Heart right ventricle (tissue), 16 donors: ENCODE measurements at regions not wholly inside any gene's neighbourhood (a gene's known extent, or its start where the extent isn't known, plus 50 kb on each side); places are given as distances from the start of the nearest gene placed in this dataset.
"Not testable (repeated sequence)": the region's sequence is repeated elsewhere in the genome, so short reads cannot be mapped to it uniquely, and the experiment has no call there.

ENCODE experiments used
- ATAC-seq, 8 donors: fragments of 200-7000 bp; cut with Tn5 transposase; one replicate each; pipeline ENCODE4 v1.9.1; 2020; ENCODE audit warnings: mild to moderate bottlenecking in 8 of 8, moderate library complexity in 8 of 8, moderate number of reproducible peaks in 1 of 8
- DNase-seq, 2 donors: peaks; one replicate each; pipeline ENCODE4 v3.0.0-alpha.2; 2020
- H3K27ac ChIP-seq, 10 donors: fragments of 200-600 bp; sonication (generic) in 2 of 10; one replicate each; pipeline versions ENCODE4 v1.5.0 to v1.8.0; 2020 to 2022; ENCODE audit warnings: mild to moderate bottlenecking in 3 of 10
- H3K27me3 ChIP-seq, 7 donors: fragments of 200-600 bp; one replicate each; pipeline ENCODE4 v1.8.0; 2021 to 2022; ENCODE audit warnings: mild to moderate bottlenecking in 2 of 7
- H3K36me3 ChIP-seq, 9 donors: fragments of 200-600 bp; sonication (generic) in 1 of 9; one replicate each; pipeline versions ENCODE4 v1.5.0 to v1.8.0; 2020 to 2022; ENCODE audit warnings: mild to moderate bottlenecking in 2 of 9
- H3K4me1 ChIP-seq, 9 donors: fragments of 200-600 bp; sonication (generic) in 1 of 9; one replicate each; pipeline versions ENCODE4 v1.5.0 to v1.8.0; 2020 to 2022; ENCODE audit warnings: mild to moderate bottlenecking in 4 of 9
- H3K4me3 ChIP-seq, 10 donors: fragments of 200-600 bp; sonication (generic) in 2 of 10; one replicate each; pipeline versions ENCODE4 v1.5.0 to v1.8.0; 2020 to 2022; ENCODE audit warnings: mild to moderate bottlenecking in 7 of 10, moderate library complexity in 2 of 10
- H3K9me3 ChIP-seq, 11 donors: fragments of 200-600 bp in 10 of 11; sonication (generic) in 2 of 11; one replicate each; pipeline versions ENCODE4 v1.5.0 to v1.8.0; 2013 to 2022; ENCODE audit warnings: mild to moderate bottlenecking in 2 of 11, control low read depth in 1 of 11, moderate library complexity in 1 of 11
- CTCF ChIP-seq, 9 donors: fragments of 200-600 bp; sonication (generic) in 2 of 9; IDR thresholded peaks; one replicate each; pipeline versions ENCODE4 v1.5.0 to v1.8.0; 2021 to 2022; ENCODE audit warnings: antibody characterized with exemption in 9 of 9, mild to moderate bottlenecking in 5 of 9, moderate library complexity in 1 of 9
- WGBS, 2 donors: extraction: QIAGEN DNeasy Blood & Tissue Kit; methylation state at CpG; one replicate each; pipeline ENCODE4 v1.1.7; 2013; ENCODE audit warnings: inconsistent platforms in 1 of 2; 5-methylcytosine and 5-hydroxymethylcytosine counted together
- intact Hi-C, 10 donors: fragments of 100-400 bp; cut with DNase I; formaldehyde crosslinking; loops; one replicate each; pipeline versions ENCODE4 v1.11.1 to v1.14.2; 2022
- donor health status: Arrhythmogenic right ventricular cardiomyopathy.
- donor health status: ischemic (EF 13 %, LVEDD 7.1; RV severe dilation, severe dysfunction).
- donor health status: healthy with polysubstance abuse.
- donor health status: DM: no; HTN: yes; CAD: no.
- donor health status: DM: no; HTN: no; CAD: no.
- donor health status: ischemic (EF 25% LVEDD 6.9; RV normal size, moderate dysfunction).
- donor health status: ischemic (EF 25% LVEDD 5.7; RV mildly dilated, moderate dysfunction).
- donor health status: healthy.
- donor health status: DM: yes; HTN: yes; CAD: no.
- donor health status: Ischemic cardiomyopathy.
- donor health status: ischemic (EF 35%, LVEDD 5.7; RV mildly dilated, moderate dysfunction).
- donor health status: nonischemic (EF 11% LVEDD 7.7; RV severe dilation, severe dysfunction).
- donor health status: DM: yes; HTN: yes; CAD: no.
- donor health status: PGD.
- donor health status: ischemic (EF 29% LVEDD 5.4; RV normal size, mild dysfunction).
- donor health status: nonischemic (EF 23%, LVEDD 6.1; RV moderate dilation, normal function).

GRCh38 chr19:13633109-13633508 is 126.8 kb upstream of the CACNA1A start:
- WGBS, 2 donors, result 15 to 16% methylated on average over 6 of the region's 6 CpGs
- H3K27me3 ChIP-seq, result peaks cover 0 to 29% (median 14%) of the 10 kb centered on the region in 7 donors
- intact Hi-C loops, result no loop called here
- no peaks in the 10 kb centered on the region for H3K36me3 ChIP-seq
- no peaks in the 10 kb centered on the region for H3K4me1 ChIP-seq
- ATAC-seq, result no peak
- no peak overlapping the region for H3K27ac ChIP-seq
- no peak overlapping the region for H3K4me3 ChIP-seq
- no peak for TF ChIP-seq CTCF (IDR thresholded peaks at IDR 0.05)
- DNase-seq, result no peak
- H3K9me3 ChIP-seq, result peaks cover 0 to 11% (median 0%) of the 10 kb centered on the region in 11 donors

- intact Hi-C loops, ATAC-seq: not testable (repeated sequence)
These were observed 125.9 kb upstream of the CACNA1A start for GRCh38 chr19:13632164-13632563.

GRCh38 chr19:13629687-13630357 is 123.5 kb upstream of the CACNA1A start:
- ATAC-seq, result no peak
- no peak for DNase-seq
- Histone ChIP-seq H3K4me1 (no peaks in the 10 kb centered on the region), H3K9me3 (peaks cover 0 to 5% (median 0%) of the 10 kb centered on the region in 11 donors), H3K27me3 (peaks cover 0 to 55% (median 42%) of the 10 kb centered on the region in 7 donors), H3K36me3 (no peaks in the 10 kb centered on the region), H3K4me3 (no peak overlapping the region), H3K27ac (no peak overlapping the region)
- no peak for TF ChIP-seq CTCF (IDR thresholded peaks at IDR 0.05)
- WGBS, 2 donors, result 72 to 80% methylated on average over 6 of the region's 6 CpGs
- intact Hi-C loops, result no loop called here

More at GRCh38 chr19:13632164-13632563, 125.9 kb upstream of the CACNA1A start:
- WGBS, 2 donors, result 88% methylated on average over 7 of the region's 7 CpGs
- not testable (repeated sequence) for H3K27ac ChIP-seq, DNase-seq, H3K4me1 ChIP-seq, H3K9me3 ChIP-seq, H3K36me3 ChIP-seq, H3K4me3 ChIP-seq
- peaks cover 0 to 39% (median 23%) of the 10 kb centered on the region in 7 donors for H3K27me3 ChIP-seq

GRCh38 chr19:13627531-13627930 is 121.3 kb upstream of the CACNA1A start:
- H3K27ac ChIP-seq, result no peak overlapping the region
- no peaks in the 10 kb centered on the region for H3K4me1 ChIP-seq
- H3K9me3 ChIP-seq, result no peaks in the 10 kb centered on the region
- no peaks in the 10 kb centered on the region for H3K36me3 ChIP-seq
- H3K27me3 ChIP-seq, result peaks cover 0 to 78% (median 62%) of the 10 kb centered on the region in 7 donors
- TF ChIP-seq CTCF (IDR thresholded peaks at IDR 0.05), result no peak
- 73 to 84% methylated on average over 5 of the region's 5 CpGs for WGBS, 2 donors
- ATAC-seq (no peak), DNase-seq (no peak)
- no peak overlapping the region for H3K4me3 ChIP-seq
- intact Hi-C loops, result no loop called here
